KOPT-K1 (cell line): ENCODE measurements at regions not wholly inside any gene's neighbourhood (a gene's known extent, or its start where the extent isn't known, plus 50 kb on each side); places are given as distances from the start of the nearest gene placed in this dataset.
A peak's percentile ranks its signal among the peaks of the same experiment; 100 is the strongest.

Experiments
- H3K27ac ChIP-seq: fragments of 200-600 bp; sonication (generic); 2 replicates; pipeline ENCODE4 v1.5.1; 2016; ENCODE audit warnings: antibody characterized with exemption, mild to moderate bottlenecking, low read depth, low read length; ENCODE audit not compliant: poor library complexity, severe bottlenecking
- H3K36me3 ChIP-seq: fragments of 200-600 bp; sonication (generic); 2 replicates; pipeline ENCODE4 v1.5.1; 2017; ENCODE audit warnings: antibody characterized with exemption, mild to moderate bottlenecking, low read length, moderate library complexity; ENCODE audit not compliant: insufficient read depth
- H3K9me3 ChIP-seq: fragments of 200-600 bp; sonication (generic); 2 replicates; pipeline ENCODE4 v1.5.1; 2017; ENCODE audit warnings: antibody characterized with exemption, low read length, mild to moderate bottlenecking; ENCODE audit not compliant: insufficient read depth, poor library complexity, severe bottlenecking

DNA sequence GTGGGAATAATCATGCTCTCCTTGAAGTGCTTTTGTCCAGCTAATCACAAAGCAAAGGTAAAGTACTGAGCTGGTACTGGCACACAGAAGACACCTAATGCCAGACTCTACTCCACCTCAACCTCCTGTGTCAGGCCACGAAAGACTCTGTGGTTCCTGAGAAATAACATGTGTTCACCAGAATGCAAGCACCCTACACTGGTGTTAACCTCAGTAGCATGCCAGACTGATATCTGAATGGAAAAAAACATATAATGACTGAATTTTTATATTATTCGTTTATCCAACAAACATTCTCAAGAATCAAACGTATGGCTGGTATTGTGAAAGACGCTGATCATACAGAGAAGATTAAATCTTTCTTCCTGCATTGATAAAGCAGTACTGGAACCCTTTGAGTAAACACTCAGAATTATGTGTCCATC is 97.1 kb upstream of the IFNE start:
- Histone ChIP-seq H3K27ac (peak overlapping the region; percentile 55), H3K36me3 (no peaks in the 10 kb centered on the region), H3K9me3 (no peaks in the 10 kb centered on the region)

DNA sequence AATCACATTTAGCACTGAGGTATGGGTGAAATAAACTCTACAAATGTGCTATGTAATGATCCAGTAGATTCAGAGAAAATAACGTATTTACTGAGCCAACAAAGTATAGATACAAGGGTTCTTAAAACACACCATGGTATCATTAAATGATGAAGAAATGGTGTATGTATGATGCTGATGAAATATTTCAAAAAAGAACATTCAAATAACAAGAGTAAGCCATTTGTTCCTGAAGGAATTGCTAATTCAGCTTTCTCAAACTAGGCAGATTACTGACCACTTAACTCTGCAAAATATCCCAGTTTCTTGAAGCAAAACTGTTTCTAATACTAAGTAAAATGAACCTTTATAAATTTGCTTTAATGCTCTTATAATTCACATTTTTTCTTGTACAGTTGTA is 97.6 kb upstream of the IFNE start:
- Histone ChIP-seq H3K27ac (no peak overlapping the region), H3K36me3 (no peaks in the 10 kb centered on the region), H3K9me3 (no peaks in the 10 kb centered on the region)

DNA sequence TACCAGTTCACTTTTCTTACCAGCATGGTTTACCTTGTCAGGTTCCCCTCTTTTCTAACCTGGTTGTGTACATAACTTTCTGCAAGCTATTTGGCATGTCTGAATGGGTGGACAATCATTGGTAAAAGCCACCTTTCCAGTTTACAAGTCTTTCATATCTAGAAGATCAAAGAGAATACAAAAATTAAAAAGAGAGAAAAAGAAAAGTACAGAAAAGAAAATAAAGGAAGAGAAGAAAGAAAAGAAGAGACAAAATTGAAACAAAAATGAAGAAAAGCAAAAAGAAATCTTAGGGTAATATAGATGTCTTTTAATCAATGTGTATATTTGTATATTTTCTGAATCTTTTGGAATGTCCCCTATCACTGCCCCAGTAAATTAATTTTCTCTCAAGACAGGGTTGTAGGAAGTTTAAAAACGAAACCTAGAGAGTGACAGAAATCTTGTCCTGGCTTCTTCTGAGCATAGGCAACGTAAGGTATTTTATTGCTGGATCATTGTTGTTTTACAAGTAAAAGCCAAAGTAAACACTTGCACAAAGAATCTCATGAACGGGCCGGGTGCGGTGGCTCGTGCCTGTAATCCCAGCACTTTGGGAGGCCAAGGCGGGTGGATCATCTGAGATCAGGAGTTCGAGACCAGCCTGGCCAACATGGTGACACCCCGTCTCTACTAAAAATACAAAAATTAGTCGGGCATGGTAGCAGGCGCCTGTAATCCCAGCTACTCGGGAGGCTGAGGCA is 98.7 kb upstream of the IFNE start:
- no peaks in the 10 kb centered on the region for H3K9me3 ChIP-seq
- no peaks in the 10 kb centered on the region for H3K36me3 ChIP-seq
- H3K27ac ChIP-seq = no peak overlapping the region

DNA sequence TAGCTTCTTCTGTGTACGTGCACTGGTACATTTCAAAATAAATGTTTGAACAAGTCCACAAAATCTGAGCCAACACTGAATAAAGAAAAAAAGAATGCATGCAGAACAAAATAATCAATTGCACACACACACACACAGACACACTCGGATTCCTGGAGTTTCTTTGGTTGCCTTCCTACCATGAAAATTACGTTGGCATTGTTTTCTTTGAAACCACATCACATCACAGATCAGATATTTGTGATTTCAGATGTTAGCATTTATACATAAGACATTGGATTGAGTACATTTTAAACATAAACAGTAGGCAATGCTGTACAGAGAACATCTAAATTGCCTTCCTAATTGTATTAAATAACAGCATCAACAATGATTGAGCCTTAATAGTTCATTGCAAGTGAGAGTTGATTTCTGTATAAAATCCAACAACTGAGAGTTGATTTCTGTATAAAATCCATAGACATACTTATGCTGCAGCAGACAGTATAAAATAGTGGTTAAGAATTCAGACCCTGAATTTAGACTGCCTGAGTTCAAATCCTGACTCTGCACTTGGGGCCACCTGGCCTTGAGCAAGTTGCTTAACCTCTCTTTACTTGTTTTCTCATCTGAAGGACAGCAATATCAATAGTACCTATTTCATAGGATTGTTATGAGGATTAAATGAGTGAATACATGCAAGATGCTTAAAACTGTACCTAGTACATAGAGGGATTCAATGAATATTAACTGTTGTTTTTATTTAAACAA is 101.7 kb upstream of the IFNE start:
- Histone ChIP-seq H3K27ac (no peak overlapping the region), H3K36me3 (no peaks in the 10 kb centered on the region), H3K9me3 (no peaks in the 10 kb centered on the region)

DNA sequence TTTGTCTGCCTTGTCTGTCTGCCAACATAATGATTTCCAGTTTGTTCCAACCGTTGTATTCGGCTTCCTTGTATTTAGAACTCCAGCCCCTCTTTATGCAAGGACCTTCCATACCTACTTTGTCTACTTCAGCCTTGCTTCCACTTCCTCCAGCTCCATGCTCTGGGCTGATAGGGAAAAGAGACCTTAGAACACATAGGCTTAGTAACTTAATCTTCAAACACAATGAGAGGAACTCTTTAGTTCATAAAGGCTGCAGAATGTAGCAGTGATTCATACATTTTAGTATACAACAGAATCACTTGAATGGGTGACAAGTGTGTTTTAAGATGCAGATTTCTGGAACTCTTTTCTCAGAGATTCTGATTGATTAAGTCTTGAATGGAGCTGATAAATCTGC is 102.8 kb upstream of the IFNE start:
- H3K9me3 ChIP-seq = no peaks in the 10 kb centered on the region
- H3K27ac ChIP-seq = no peak overlapping the region
- H3K36me3 ChIP-seq = no peaks in the 10 kb centered on the region

DNA sequence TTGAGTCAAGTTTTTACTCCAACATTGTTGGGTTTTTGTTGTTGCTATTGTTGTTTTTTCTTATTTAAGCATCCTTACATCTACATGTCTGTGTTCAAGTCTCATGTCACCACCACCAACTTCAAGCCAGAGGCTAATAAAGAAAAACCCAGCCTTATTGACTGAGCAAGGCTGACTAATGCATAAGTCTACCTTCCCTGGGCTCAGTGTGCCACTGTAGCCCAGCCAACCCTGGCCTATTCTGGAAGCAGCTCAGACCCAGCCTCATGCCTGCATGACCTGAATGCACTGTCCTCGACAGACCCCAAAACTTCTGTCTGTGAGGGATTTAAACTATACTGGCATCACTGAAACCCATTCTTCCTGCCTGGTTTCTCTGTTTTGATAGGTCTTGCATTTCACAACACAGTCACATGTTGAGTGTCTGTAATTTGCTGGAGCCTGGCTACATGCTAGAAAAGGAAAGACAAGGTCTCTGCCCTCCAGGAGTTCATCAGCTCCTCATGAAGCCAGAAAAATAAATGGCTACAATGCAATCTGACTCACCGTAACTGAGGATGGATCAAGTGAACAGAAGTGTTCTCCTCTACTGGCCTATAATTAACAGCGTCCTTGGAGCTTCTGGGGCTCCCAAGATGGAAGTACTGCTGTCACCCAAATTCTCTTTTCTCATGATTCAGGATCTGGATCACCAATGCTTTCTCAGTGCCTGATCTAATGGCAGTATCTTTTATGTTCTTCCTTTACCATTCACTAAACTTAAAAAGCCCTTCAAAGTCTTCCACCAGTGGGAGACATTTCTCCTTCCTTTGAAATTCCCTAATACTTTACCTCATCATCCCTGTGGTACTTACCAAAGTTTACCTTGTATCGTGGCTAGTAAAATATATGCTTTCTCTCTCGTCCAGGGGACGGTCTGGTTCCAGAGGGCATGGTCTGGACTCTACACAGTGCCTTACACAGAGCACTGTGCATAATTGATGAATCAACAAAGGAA is 103.9 kb upstream of the IFNE start:
- no peaks in the 10 kb centered on the region for H3K9me3 ChIP-seq
- no peaks in the 10 kb centered on the region for H3K36me3 ChIP-seq
- no peak overlapping the region for H3K27ac ChIP-seq

DNA sequence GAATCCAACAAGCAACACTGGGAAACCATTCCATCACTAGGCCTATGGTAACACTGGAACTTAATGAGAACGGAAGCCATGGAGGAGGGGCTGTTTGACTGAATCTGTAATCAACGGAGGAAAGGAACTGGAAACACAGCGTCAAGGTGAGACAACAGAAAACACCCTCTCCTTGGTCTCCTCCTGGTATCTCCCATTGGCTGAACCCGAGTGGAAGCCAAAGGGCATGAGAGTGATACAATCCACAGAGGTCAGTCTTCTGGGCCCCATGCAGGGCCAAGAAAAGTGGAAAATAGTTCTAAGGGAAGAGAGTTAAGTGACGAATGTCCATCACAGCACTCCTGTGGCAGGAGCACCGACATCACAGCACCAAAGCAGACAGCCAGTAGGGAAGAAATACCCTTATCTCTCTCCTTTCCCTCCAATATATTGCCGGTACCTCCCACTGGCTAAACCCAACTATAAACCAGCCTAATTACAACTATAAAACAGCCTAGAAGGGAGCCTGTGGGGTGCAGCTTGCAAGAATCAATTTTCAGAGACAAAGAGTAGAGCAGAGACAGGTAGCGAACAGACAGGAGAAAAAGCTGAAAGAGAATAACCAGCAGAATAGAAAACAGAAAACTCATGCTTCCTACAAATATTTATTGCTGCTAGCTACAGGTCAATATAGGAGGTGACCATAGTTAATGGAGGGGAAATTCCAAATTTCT is 107.4 kb upstream of the IFNE start:
- H3K36me3 ChIP-seq = no peaks in the 10 kb centered on the region
- H3K27ac ChIP-seq = no peak overlapping the region
- H3K9me3 ChIP-seq = no peaks in the 10 kb centered on the region

DNA sequence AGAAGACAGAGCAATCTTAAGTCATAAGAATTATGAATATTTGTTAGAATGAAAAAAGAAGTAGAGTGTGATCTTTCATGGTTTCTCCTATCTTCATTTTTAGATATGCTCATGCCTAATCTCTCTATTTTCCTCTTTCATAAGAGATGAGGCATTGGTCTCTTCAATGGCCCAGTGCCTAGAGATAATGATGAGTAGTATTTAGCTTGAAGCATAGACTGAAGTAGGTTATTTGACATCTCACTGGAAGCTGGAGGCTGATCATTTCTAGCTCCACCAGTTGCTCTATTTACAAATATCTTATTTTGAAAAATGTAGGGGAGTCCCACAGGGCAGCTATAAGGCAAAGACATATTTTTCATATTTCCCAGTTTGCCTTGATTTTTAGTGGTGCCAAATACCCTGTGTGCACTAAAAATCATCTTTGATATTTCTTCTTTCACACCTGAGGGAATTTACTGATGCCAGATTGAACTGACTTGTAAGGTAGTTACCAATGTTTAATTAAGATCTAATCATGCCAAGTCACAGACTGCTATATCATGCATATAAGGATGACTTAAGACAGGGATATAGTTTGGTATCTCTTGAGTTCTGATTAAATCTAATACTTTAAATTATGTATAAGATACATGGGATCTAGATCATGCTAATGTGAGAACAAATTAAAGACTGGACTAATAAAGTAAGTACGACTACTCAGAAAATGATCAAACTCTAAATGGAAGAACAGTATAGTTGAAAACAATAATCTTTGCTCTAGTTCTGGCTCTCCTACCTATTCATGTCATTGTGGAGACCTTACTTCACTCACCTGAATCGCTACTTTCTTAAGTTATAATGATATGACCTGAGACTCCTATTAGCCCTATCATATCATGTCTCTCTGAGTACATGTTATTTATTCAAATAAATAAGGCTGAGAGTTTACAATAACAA is 108.2 kb upstream of the IFNE start:
- H3K36me3 ChIP-seq = no peaks in the 10 kb centered on the region
- H3K27ac ChIP-seq = no peak overlapping the region
- no peaks in the 10 kb centered on the region for H3K9me3 ChIP-seq

DNA sequence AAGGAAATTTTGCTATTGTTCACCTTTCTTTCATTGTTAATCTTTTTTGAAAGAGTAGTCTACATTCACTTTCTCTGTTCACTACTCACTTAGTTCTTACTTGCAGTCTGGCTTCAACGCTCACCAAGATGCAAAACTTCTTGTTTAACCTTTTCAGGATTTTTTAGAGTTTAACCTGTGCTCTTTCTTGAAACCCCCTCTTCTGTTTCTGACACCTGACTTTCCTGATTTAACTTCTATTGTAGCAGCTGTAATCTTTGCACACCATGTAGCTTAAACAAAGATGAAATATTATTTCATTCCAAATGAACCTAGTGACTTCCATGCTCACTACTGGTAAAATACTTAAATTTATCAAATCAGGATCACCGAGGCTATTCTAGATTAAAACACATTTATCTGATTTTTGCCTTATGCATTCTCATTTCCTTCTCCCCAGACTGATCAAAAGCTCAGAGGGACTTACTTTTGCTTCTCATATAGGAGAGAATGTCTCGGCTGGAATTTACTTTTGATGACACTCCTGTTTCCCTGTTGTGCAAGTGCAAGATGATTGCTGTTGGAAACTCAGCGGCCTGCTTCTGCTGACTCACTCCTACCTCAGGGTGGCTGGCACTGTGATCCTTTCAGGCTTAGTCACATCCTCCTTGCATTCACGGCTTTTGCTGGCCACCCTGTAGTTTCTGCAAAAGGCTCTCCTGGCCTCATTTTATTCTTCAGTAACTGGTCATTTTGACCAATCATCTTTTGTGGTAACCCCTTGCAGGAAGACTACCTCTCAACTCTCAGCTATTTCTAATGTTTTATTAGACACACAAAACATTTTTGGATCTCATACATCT is 109.3 kb upstream of the IFNE start:
- Histone ChIP-seq H3K27ac (no peak overlapping the region), H3K9me3 (no peaks in the 10 kb centered on the region), H3K36me3 (no peaks in the 10 kb centered on the region)

DNA sequence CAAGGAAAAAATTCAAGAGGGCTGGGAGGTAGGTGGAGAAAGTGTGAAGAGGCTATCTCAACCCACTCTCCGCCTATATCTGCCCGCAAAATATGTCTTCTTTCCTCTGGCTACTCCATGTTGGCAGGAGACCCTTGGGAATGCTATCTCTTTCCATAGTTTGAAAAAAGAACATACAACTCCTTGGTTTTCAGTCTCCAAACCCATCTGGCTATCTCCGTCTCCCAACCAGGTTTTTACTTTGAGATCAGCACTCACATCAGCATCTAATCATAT is 109.9 kb upstream of the IFNE start:
- H3K27ac ChIP-seq = no peak overlapping the region
- H3K36me3 ChIP-seq = no peaks in the 10 kb centered on the region
- H3K9me3 ChIP-seq = no peaks in the 10 kb centered on the region

DNA sequence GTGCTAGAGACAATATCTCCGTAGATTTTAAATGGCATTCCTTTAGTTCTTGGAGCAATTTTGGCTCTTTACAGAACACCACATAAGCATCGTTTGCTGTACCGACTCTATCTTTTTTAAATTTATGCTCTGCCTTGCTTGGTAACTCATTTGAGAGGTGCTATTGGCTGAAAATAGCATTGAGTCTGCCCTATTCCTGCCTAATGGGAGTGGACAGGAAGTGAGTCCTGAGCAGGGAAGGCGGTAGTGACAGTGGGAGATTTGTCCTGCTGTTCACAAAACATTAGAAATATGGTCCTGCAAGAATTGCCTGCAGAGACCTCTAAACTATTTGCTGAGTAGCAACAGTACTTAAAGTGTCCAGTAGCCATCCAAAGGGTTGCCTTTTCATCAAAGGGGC is 115.2 kb upstream of the IFNE start:
- Histone ChIP-seq H3K27ac (no peak overlapping the region), H3K36me3 (no peaks in the 10 kb centered on the region), H3K9me3 (no peaks in the 10 kb centered on the region)

DNA sequence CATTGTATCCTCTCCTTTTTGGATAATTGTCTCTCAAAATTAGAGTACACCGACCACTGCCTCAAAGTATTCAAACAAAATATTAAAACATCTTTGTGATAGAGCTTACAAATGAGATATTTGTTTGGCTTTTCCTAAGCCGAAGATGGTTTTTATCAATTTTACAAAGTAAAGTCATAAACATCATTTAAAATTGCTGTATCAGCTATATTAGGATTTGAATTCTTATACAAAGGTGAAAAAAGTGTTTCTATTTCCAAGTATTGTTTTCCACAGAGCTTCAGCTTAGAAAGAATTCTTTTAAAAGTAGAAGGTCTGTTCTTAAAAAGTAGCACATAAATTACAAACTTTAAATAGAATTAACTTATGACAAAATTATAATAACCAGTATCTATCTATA is 116.6 kb upstream of the IFNE start:
- no peaks in the 10 kb centered on the region for H3K36me3 ChIP-seq
- no peaks in the 10 kb centered on the region for H3K9me3 ChIP-seq
- H3K27ac ChIP-seq = no peak overlapping the region

DNA sequence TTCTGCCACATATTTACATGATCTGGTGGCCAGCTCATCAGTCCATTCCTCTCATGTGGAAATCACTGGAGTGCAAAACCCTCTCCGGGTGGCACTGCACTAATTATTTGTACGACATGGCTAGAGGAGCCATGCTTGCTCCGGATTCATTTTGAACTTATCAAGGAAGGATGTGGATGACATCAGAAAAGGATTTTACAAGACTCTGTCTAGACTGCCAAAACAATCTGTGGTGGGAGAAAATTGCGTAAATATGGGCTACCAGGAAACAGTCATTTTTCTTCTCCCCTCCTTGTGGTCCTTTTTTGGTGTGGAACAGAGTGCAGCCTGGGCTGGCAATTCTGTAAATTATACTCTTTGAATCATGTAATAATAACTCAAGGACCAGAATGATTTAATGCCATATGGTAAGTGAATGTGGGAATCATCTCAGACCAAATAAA is 123.4 kb upstream of the IFNE start:
- no peaks in the 10 kb centered on the region for H3K36me3 ChIP-seq

More for the DNA sequence above, 123.4 kb upstream of the IFNE start:
- H3K27ac ChIP-seq = no peak overlapping the region
- no peaks in the 10 kb centered on the region for H3K9me3 ChIP-seq
